NCI-H146 (cell line): ENCODE measurements at regions not wholly inside any gene's neighbourhood (a gene's known extent, or its start where the extent isn't known, plus 50 kb on each side); places are given as distances from the start of the nearest gene placed in this dataset.
A peak's percentile ranks its signal among the peaks of the same experiment; 100 is the strongest.

Experiments used
- DNase-seq: peaks from one replicate; lab custom pipeline; 2025; lab: John Stamatoyannopoulos, UW

DNA sequence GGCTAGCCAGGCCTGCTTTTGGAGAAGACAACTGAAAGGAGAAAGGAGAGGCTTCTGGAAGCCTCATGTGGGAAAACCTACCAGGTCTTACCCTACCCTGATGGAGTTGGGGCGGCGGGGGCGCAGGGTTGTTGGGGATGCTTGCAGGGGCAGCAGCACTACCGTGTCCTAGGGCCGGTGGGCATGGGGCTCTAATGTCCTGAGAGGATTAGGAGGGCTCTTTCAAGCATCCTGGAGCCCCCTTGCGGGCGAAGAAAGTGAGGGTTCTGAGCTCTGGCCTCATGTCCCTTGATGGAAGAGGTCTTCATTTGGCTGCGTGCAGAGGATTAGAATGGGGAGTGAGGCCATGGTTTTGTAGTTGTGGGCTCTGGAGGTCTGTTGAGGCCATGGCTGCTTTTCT, 86.9 kb upstream of the PITX1 start:
- no peak for DNase-seq

DNA sequence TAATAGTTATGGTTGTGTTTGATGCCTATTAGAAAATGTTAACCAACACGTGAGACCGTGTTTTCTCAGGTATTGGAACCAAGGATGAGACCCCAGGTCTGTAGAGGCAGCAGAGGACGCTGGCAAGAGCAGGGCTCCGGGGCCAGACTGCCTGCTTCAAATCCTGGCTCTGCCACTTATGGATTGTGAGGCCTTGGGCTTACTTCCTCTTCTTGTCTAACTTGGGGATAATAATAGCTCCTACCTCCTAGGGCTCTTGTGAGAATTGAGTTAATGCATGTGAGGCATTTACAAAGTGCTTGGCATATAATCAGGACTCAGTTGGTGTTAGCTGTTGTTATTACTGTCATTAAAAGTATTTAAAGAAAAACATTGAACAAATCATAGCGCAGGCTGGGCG, 85.5 kb upstream of the PITX1 start:
- DNase-seq = no peak

DNA sequence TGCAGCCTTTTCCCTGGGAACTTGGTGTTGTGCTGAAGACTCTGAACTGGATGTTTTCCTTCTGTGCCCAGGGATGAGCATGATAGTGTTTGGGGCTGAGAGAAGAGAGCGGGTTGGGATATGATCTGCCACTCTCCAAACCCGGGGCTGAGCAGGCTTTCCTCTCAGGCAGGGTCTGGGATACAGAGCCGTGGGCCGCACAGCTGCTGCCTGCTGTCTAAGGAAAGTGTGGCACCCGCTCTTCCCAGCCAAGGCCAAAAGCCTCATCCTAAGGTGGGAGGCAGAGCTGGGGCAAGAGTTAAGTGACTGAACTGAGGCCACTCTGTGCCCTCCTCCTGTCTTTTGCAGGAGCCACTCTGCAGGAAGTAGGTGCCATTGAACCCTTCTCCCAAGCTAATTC, 83.6 kb upstream of the PITX1 start:
- no peak for DNase-seq

DNA sequence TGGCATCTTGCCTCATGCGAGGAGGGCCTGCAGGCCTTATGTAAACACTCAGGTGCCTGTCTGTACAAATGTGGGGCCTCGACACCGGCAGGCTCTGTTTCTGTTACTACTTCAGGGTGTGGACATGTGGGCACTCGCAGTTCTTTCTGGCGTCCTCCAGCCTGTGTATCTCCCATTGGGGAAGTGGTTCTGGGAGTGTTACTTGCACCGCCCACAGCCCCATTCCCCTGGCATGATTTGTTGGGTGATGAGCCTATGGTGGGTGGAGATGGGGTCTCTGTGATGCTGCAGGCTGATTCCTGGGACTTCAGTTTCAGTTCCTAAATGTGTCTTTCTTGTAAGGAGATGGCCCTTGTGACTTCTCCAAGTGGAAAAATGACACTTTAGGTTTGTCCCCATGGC, 82.1 kb upstream of the PITX1 start:
- no peak for DNase-seq

GRCh38 chr5:135115591-135115990, 81.6 kb upstream of the PITX1 start:
- DNase-seq = no peak

- no peak for DNase-seq
Measured at GRCh38 chr5:135114759-135115158, 80.7 kb upstream of the PITX1 start.

DNA sequence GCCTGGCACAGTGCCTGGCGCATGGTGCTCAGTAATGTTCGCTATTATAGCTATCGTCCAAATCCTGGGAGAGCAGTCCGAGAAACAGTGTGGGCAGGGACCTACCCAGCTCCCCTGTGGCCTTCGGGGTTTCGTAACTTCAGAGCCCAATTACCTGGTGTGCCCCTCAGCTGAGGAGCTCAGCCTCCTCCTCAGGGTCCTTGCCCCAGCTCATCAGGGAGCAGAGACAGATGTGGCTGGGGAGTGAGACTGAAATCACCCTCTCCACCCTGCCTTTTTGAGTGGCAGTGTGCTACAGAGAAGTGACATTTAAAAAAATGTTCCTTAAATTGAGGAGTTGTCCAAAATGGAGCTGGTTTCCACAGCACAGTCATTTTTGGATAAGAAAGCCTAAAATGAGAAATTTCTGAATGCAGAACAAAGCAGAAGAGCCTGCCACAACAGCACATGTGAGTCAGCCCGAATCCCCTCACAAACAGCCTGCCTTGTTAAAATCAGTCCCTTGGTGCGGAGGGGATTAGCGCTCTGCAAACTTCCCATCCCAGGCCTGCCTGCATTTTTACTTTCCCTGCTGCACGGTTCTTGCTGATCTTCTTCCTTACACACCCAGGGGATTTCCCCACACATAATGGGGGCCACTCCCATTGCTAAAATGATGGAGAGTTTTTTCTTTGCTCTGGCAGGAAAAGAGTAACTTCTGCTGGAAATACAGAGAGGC, 78.1 kb upstream of the PITX1 start:
- DNase-seq = no peak

DNA sequence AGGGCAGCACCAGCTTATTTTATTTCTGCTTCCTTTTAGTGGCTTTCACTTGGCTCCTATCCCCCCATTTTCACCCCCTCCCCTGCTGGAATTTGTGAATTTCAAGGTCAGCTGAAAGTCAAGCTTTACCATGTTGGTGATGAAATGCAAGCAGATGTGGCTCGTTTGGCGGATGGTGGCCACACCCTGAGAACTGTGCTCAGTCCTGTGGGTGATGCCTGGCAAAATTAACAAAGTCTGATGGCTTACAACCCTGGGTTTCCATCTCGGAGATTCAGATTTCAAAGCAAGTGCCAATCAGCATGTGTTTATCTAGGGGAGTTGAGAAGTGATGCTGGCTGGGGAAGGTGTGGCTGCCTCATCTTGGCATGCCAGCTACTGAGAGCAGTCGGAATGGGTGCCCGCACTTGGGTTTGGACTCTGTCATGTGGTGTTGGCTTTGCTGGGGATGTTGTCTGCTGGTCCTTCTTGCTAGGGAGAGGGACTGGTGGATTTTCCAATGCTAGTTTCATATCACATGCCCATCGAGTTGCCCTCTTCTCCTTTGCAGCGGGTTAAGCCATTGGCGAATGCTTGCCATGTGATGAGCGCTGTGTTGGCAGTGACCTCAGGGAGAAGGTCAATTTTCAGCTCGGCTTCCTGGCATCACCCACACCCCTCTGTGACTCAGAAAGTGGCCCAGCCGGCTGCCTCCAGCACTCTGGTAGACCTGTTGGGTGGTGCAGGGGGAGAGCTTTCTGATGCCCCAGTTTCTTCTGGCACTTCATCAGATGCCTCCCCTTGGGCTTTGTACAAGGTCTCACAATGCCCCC, 77.0 kb upstream of the PITX1 start:
- no peak for DNase-seq

DNA sequence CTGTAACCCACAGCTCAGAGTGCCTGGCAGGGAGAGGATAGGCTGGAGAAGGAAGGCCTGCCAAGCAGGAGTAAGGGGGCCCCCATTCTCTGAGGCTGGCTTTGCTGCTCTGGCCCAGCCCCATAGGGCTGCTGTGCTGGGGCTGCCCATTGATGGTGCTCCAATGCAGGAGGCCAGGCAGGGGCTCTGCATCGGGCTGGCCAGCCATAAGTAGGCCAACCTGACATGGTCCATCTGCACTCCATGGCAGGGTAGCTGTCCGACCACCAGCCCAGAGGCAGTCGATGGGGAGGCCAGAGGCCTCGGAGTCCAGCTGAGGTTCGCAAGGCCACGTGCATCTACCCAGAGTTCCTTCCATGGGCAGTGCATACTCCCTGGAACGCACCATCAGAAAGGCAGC, 75.0 kb upstream of the PITX1 start:
- no peak for DNase-seq

DNA sequence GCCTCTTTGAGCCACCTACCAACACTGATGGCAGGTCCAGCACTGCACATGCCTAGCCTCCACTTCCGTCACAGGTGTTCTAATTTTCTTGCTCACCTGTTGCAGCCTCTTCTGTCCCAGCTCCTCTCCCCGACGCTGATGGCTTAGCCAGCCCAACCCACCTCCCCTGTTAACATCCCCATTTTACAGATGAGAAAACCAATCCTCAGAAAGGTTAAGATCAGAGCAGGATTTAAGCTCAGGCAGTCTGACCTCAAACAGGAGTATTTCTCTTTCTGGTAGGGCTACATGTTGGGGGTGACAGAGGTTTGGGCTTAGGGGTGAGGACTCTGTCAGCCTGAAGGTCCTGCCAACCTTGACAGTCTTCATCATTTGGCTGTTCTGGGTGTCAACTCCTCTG, 74.5 kb upstream of the PITX1 start:
- DNase-seq = no peak

DNA sequence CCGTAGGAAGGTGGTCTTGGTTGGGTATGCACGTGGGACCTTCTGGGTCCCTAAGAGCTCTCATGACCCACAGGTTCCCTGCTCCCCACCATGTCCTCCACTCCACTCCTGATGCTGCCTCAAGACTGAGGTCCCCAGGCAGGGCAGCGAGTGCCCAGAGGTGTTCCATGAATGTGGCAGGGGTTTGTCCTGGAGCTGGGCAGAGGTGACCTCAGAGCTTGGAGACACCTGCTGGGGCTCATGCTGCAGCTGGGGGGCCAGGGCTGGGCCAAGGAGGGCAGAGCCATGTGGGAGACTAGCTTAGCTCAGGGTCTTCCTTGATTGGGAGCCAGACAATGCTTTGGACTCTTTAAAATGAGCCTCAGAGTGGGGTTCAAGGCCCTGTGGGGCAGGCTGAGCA, 74.0 kb upstream of the PITX1 start:
- DNase-seq = no peak

DNA sequence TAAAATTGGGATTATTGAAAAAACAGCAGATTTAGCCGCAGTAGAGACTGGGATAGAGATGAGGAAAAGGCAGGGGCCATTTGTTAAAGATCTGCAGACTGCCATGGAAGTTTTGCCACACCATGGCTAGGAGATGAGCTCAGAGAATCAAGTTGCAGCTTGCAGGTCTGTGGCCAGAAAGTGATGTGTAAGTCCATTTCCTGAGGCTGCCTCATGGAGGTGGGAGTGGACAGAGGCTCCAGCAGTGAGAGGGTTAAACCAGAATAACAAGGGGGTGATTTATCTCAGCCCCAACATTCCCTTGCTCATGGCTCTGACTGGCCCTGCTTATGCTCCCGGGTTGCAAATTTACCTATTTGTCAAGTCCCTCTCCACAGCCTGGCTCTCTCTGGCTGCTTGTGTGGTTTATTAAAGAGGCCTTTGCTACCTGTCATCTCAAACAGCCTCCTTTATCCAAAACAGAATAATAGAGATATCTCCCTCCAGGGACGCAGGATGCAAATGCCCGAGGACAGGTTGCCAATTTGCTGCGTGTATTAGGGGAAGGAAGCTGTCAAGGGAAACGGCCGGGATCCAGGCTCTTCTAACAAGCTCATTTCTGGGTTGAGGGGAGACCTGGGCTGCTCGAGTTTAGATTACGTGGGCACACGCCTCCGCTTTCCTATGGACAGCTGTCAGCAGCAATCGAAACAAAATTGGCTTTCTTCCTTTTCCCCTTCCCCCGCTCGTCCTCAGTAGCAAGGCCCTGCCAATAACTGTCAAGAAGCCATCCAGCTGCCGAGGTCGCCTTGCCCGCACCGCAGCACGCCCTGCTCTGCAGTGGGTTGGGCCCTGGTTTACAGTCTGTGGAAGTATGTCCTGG, 72.8 kb upstream of the PITX1 start:
- DNase-seq = no peak

DNA sequence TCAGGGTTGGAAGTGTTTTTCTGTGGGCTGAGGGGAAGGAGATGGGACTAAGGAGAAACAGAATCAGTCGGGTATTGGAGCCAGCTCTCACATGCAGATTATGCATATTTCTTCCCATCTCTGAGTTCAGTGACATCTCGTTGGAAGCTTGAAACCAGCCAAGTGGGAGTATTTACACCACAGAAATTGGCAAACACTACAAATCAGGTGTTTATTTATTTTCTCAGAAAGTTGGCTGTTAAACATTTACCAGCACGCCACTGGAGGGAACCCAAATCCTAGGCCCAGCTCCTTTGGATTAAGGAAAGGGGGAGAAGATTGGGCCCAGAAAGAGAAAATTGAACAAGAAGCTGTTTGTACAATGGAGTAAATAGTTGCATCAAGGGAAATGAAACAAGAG, 72.1 kb upstream of the PITX1 start:
- no peak for DNase-seq

DNA sequence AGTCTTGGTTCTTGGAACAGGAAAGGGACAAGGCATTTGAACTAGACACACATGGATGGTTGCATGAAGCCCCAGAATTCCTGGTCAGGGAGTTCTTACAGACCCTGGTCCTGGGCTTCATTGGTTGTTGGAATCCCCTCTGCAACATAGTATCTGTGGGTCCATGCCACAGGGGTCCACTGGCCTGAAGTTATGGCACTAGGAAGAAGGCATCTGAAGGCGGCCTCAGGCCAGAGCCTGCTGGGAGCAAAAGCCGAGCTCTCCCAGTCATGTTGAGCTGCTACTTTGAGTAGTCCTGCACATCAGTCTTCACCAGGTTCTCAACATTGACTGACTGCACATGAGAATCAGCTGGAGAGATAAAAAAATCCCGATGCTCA, 71.1 kb upstream of the PITX1 start:
- DNase-seq = no peak

- no peak for DNase-seq
Measured at GRCh38 chr5:135103575-135103853, 69.5 kb upstream of the PITX1 start.

GRCh38 chr5:135102716-135103574, 68.9 kb upstream of the PITX1 start:
- no peak for DNase-seq

DNA sequence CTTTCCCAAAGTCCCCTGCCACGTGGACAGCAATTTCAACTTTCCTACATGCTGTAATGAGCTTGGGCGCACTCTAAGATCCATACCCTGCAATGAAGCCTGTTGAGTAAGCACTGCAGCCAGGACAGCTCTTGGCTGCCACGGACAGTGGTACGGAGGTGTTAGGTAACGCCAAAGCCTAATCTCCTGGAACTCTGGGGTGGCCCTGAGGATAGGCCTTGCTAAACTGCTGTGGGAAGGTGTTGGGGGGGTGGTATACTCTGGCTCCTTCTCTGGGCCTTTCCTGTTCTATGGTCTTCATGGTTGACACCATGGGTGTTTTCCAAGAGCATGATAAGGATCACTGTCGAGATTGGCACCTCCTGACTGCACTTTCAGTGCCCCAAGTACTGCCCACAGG, 66.4 kb upstream of the PITX1 start:
- no peak for DNase-seq

DNA sequence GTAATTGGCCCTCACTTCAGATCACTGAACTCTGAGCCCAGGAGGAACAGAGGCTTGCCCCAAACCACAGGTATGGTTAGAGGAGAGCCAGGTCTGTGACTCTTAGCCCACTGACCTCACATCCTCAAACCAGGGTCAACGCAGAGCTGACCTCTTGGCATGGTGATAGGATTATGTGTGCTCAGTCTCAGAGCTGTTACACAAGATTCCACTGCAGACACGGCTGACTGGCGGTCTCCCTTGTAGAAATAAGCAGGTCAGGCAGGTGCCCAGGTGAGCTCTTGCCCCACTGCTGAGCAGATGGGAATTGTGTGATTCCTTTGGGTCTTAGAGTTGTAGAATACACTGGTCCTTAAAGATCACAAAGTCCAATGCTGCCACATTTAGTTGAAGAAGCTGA, 66.0 kb upstream of the PITX1 start:
- DNase-seq = no peak

GRCh38 chr5:135097390-135097789, 63.4 kb upstream of the PITX1 start:
- no peak for DNase-seq

DNA sequence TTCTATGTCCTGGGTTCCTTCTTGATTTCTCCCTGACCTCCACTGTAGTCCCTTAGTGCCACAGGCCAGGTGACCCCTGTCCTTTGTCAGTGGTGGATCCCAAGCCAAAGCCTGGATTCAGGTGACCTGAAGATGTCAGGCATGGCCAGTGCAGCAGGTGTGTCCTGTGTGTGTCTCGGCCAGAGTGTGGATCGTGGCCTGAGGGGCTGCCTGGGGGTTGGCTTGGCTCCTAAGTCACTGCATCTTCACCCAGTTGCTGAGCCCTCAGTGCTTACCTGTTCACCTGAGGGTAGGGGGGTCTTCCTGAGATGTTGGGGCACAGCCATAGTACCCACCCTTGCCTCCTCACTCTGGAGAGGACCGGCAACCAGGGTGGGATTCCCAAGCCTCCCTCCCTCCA, 61.8 kb upstream of the PITX1 start:
- no peak for DNase-seq

DNA sequence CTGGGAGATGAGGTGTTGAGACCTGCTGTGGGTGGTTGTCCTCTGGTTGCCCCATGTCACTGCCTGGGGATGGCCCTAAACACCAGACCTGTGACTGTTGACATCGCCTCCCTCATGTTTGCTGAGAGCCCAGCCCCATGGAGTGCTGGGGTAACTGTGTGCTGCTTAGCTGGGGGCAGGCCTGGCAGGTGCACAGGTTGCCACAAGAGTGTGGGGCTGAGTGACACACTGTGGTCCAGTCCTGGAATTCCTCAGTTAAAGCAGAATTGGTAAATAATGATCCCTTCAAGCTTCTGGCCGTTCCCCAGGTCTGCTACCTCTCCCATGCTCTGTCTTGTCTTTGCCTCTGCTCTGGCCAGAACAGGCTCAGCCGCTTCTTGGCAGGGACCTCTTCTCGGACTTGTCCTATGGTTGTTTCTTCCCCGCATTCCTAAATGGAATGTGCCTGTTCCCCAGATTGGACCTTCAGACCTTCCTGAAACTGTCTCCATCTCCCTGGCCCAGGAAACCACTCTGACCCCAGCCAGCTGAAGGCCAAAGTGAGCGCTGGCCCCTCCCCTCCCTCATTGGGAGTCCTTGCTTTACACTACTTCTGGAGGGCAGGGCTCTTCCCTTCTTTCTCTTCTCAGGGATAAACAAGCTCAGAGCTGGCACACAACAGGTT, 61.2 kb upstream of the PITX1 start:
- DNase-seq = peak; percentile 9
